ENCODE measurements at regions not wholly inside any gene's neighbourhood (a gene's known extent, or its start where the extent isn't known, plus 50 kb on each side); places are given as distances from the start of the nearest gene placed in this dataset.

DNA sequence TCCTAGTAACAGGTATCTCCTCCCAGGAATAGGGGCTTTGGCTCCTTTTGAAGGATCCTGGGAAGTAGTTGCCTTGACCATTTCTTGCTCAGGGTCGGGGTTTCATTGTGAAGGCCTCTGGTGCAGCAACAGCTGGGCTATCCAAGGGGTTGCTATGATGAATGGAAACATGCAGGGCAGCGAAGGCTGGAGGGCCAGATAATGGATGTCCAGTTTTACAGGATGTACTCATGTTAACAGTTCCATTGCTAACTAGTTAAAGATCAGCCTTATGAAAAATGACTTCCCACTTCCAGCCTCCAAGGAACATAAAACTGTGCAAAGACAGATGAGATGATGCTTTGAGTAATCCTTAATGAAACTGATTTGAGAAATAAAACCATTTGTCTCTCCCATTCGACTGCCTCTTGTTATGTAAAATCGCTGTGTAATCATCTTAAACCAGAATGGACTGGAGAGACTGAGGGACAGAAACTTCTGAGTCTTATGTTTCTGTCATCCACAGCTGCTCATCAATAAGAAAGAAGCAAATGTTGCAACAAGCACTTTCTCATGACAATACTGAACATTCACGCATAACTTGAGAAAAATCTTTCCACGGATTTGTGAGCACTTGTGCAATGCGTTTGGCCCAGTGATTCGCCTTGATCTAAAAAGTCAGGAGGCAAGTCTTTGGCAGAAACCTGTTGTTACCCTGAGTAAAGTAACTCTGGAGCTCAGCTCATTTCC, 473.5 kb upstream of the RGMA start:
- Histone ChIP-seq H2BK12ac (ENCODE audit: low read length) (no peak overlapping the region), H3K36me3 (ENCODE audit: control insufficient read depth in 1 of 2, insufficient read depth in 2 of 2, low read length in 2 of 2) (no peaks in the 10 kb centered on the region), H3K79me2 (ENCODE audit: control insufficient read depth, insufficient read depth, low read length, poor library complexity) (no peaks in the 10 kb centered on the region), H3K23ac (ENCODE audit: low read length) (no peak overlapping the region), H3K18ac (ENCODE audit: low read length) (no peak overlapping the region), H4K91ac (ENCODE audit: low read depth, low read length) (no peak overlapping the region), H3K4me2 (ENCODE audit: low read length) (no peak overlapping the region), H2BK5ac (ENCODE audit: low read depth, low read length, poor library complexity) (no peak overlapping the region), H2AK5ac (ENCODE audit: low read length) (no peak overlapping the region), H3K9me3 (ENCODE audit: insufficient read depth, low read depth, low read length) (no peaks in the 10 kb centered on the region), H2AFZ (ENCODE audit: insufficient read depth, low read length, poor library complexity) (no peak overlapping the region), H3K4ac (ENCODE audit: low read depth, low read length) (no peak overlapping the region), H4K8ac (ENCODE audit: low read depth, low read length) (no peak overlapping the region), H3K9ac (ENCODE audit: low read length) (no peak overlapping the region), H3K27me3 (ENCODE audit: insufficient read depth, low read length) (no peaks in the 10 kb centered on the region), H3K27ac (ENCODE audit: low read depth, low read length) (no peak overlapping the region), H3K4me1 (ENCODE audit: control insufficient read depth in 1 of 2, insufficient read depth in 2 of 2, low read length in 2 of 2) (no peaks in the 10 kb centered on the region), H3K4me3 (ENCODE audit: low read depth, low read length) (no peak overlapping the region), H2BK120ac (ENCODE audit: insufficient read depth, low read length, poor library complexity) (no peak overlapping the region), H3K79me1 (ENCODE audit: low read length) (no peaks in the 10 kb centered on the region), H3K14ac (ENCODE audit: low read length) (no peak overlapping the region), H4K12ac (ENCODE audit: low read depth, low read length) (no peak overlapping the region)
- no CpG with 5 or more reads among the region's 8 CpGs for WGBS (ENCODE audit: extremely low coverage, insufficient coverage, insufficient read length)
- no peak for DNase-seq

DNA sequence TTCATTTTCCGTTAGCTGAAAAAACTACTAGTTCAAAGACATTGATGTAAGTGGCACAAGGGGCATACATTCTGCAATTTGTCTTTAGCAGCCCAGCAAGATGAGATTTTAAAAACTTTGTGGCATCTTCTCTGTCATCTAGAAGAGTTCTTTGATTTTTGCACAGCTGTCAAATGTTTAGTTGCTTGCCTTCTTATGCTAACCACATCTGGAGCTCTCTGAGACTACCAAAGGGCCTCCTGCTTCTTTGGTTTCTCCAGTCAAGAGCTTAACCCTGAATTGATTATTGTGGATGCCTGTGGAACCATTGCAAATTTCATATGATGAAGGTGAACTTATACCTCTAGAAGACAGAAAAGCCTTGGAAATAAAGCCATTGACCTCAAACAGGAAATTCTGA, 468.7 kb upstream of the RGMA start:
- Histone ChIP-seq H3K18ac (ENCODE audit: low read length) (no peak overlapping the region), H3K4me3 (ENCODE audit: low read depth, low read length) (no peak overlapping the region), H3K79me2 (ENCODE audit: control insufficient read depth, insufficient read depth, low read length, poor library complexity) (no peaks in the 10 kb centered on the region), H2AFZ (ENCODE audit: insufficient read depth, low read length, poor library complexity) (no peak overlapping the region), H2AK5ac (ENCODE audit: low read length) (no peak overlapping the region), H3K4ac (ENCODE audit: low read depth, low read length) (no peak overlapping the region), H3K14ac (ENCODE audit: low read length) (no peak overlapping the region), H3K9ac (ENCODE audit: low read length) (no peak overlapping the region), H3K23ac (ENCODE audit: low read length) (no peak overlapping the region), H3K27ac (ENCODE audit: low read depth, low read length) (no peak overlapping the region), H3K36me3 (ENCODE audit: control insufficient read depth in 1 of 2, insufficient read depth in 2 of 2, low read length in 2 of 2) (no peaks in the 10 kb centered on the region), H3K4me1 (ENCODE audit: control insufficient read depth in 1 of 2, insufficient read depth in 2 of 2, low read length in 2 of 2) (no peaks in the 10 kb centered on the region), H4K12ac (ENCODE audit: low read depth, low read length) (no peak overlapping the region), H2BK120ac (ENCODE audit: insufficient read depth, low read length, poor library complexity) (no peak overlapping the region), H3K27me3 (ENCODE audit: insufficient read depth, low read length) (no peaks in the 10 kb centered on the region), H2BK5ac (ENCODE audit: low read depth, low read length, poor library complexity) (no peak overlapping the region), H3K4me2 (ENCODE audit: low read length) (no peak overlapping the region), H2BK12ac (ENCODE audit: low read length) (no peak overlapping the region), H3K9me3 (ENCODE audit: insufficient read depth, low read depth, low read length) (no peaks in the 10 kb centered on the region), H4K91ac (ENCODE audit: low read depth, low read length) (no peak overlapping the region), H4K8ac (ENCODE audit: low read depth, low read length) (no peak overlapping the region), H3K79me1 (ENCODE audit: low read length) (no peaks in the 10 kb centered on the region)
- no peak for DNase-seq
- no CpG with 5 or more reads among the region's 1 CpG for WGBS (ENCODE audit: extremely low coverage, insufficient coverage, insufficient read length)

DNA sequence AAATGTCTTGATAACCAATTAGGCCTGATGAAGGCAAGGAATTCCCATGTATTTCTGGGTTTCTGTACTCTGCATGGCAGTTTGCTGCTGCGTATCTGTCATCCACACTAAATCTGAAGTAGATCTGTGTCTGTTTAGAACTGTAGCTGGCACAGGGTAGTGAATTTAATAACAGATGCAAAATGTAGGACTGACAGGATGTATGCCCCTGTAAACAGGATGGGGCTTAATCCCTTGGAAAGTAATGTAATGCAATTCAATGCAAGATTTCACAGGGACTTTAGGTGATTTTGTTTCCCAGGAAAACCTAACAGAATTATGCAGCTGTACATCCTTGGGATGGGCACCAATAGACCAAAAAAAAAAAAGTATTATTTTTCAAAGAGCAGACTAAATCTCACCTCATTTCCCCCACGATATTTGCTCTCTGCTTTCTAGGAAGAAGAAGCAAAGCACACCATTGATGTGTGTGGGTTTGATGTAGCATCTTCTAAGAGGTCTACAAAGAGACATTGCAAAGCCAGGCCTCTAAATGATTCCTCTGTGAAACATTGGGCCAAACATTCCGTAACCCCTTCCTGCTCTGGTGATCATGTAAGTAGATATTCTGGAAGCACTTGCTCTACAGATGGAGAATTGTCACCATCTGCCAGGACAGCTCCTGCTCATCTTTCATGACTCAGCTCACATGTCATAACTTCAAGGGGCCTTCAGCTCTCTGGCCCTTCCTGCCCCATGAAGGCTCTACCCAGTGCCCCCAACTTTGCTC, 464.3 kb upstream of the RGMA start:
- no peaks in the 10 kb centered on the region for H3K79me2 ChIP-seq (ENCODE audit: control insufficient read depth, insufficient read depth, low read length, poor library complexity)
- H3K36me3 ChIP-seq (ENCODE audit: control insufficient read depth in 1 of 2, insufficient read depth in 2 of 2, low read length in 2 of 2): no peaks in the 10 kb centered on the region
- H3K4me3 ChIP-seq (ENCODE audit: low read depth, low read length): no peak overlapping the region
- no peaks in the 10 kb centered on the region for H3K27me3 ChIP-seq (ENCODE audit: insufficient read depth, low read length)
- WGBS (ENCODE audit: extremely low coverage, insufficient coverage, insufficient read length): no CpG with 5 or more reads among the region's 3 CpGs
- H2BK12ac ChIP-seq (ENCODE audit: low read length): no peak overlapping the region
- no peak overlapping the region for H3K4me2 ChIP-seq (ENCODE audit: low read length)
- no peak overlapping the region for H3K14ac ChIP-seq (ENCODE audit: low read length)
- H4K91ac ChIP-seq (ENCODE audit: low read depth, low read length): no peak overlapping the region
- no peak overlapping the region for H3K27ac ChIP-seq (ENCODE audit: low read depth, low read length)
- H3K79me1 ChIP-seq (ENCODE audit: low read length): no peaks in the 10 kb centered on the region
- H3K9ac ChIP-seq (ENCODE audit: low read length): no peak overlapping the region
- H3K4me1 ChIP-seq (ENCODE audit: control insufficient read depth in 1 of 2, insufficient read depth in 2 of 2, low read length in 2 of 2): no peaks in the 10 kb centered on the region
- no peak overlapping the region for H4K12ac ChIP-seq (ENCODE audit: low read depth, low read length)
- no peak overlapping the region for H4K8ac ChIP-seq (ENCODE audit: low read depth, low read length)
- no peaks in the 10 kb centered on the region for H3K9me3 ChIP-seq (ENCODE audit: insufficient read depth, low read depth, low read length)
- H2AFZ ChIP-seq (ENCODE audit: insufficient read depth, low read length, poor library complexity): no peak overlapping the region
- H3K4ac ChIP-seq (ENCODE audit: low read depth, low read length): no peak overlapping the region
- H2BK5ac ChIP-seq (ENCODE audit: low read depth, low read length, poor library complexity): no peak overlapping the region
- no peak overlapping the region for H3K18ac ChIP-seq (ENCODE audit: low read length)
- H3K23ac ChIP-seq (ENCODE audit: low read length): no peak overlapping the region
- H2AK5ac ChIP-seq (ENCODE audit: low read length): no peak overlapping the region
- H2BK120ac ChIP-seq (ENCODE audit: insufficient read depth, low read length, poor library complexity): no peak overlapping the region
- DNase-seq: no peak

DNA sequence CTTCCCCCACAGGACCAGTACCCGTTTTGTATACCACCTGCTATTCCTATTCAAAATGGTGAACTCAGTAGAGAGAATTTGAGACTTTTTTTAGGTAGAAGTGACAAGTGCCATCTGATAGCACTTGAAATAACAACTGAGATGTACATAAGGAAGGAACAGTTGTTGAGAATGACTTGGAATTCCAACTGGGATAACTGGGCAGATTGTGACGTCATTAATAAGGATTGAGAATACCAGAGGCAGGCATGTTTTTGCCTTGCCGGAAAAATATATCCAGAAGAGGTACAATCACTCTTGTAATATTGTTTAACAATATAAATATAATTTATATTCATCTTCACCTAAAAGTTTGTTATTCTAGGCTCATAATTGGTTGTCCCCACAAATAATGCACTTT, 454.1 kb upstream of the RGMA start:
- no CpG with 5 or more reads among the region's 3 CpGs for WGBS (ENCODE audit: extremely low coverage, insufficient coverage, insufficient read length)
- no peak overlapping the region for H3K18ac ChIP-seq (ENCODE audit: low read length)
- H3K27me3 ChIP-seq (ENCODE audit: insufficient read depth, low read length): no peaks in the 10 kb centered on the region
- H2BK5ac ChIP-seq (ENCODE audit: low read depth, low read length, poor library complexity): no peak overlapping the region
- H3K79me2 ChIP-seq (ENCODE audit: control insufficient read depth, insufficient read depth, low read length, poor library complexity): no peaks in the 10 kb centered on the region
- H3K23ac ChIP-seq (ENCODE audit: low read length): no peak overlapping the region
- no peak overlapping the region for H4K12ac ChIP-seq (ENCODE audit: low read depth, low read length)
- H2BK12ac ChIP-seq (ENCODE audit: low read length): no peak overlapping the region
- no peaks in the 10 kb centered on the region for H3K79me1 ChIP-seq (ENCODE audit: low read length)
- no peak overlapping the region for H2BK120ac ChIP-seq (ENCODE audit: insufficient read depth, low read length, poor library complexity)
- no peak overlapping the region for H3K27ac ChIP-seq (ENCODE audit: low read depth, low read length)
- DNase-seq: no peak
- H3K36me3 ChIP-seq (ENCODE audit: control insufficient read depth in 1 of 2, insufficient read depth in 2 of 2, low read length in 2 of 2): no peaks in the 10 kb centered on the region
- H3K4me3 ChIP-seq (ENCODE audit: low read depth, low read length): no peak overlapping the region
- no peak overlapping the region for H2AK5ac ChIP-seq (ENCODE audit: low read length)
- no peak overlapping the region for H3K14ac ChIP-seq (ENCODE audit: low read length)
- no peak overlapping the region for H4K91ac ChIP-seq (ENCODE audit: low read depth, low read length)
- no peak overlapping the region for H2AFZ ChIP-seq (ENCODE audit: insufficient read depth, low read length, poor library complexity)
- no peaks in the 10 kb centered on the region for H3K9me3 ChIP-seq (ENCODE audit: insufficient read depth, low read depth, low read length)
- no peak overlapping the region for H4K8ac ChIP-seq (ENCODE audit: low read depth, low read length)
- no peaks in the 10 kb centered on the region for H3K4me1 ChIP-seq (ENCODE audit: control insufficient read depth in 1 of 2, insufficient read depth in 2 of 2, low read length in 2 of 2)
- H3K4ac ChIP-seq (ENCODE audit: low read depth, low read length): no peak overlapping the region
- H3K9ac ChIP-seq (ENCODE audit: low read length): no peak overlapping the region
- no peak overlapping the region for H3K4me2 ChIP-seq (ENCODE audit: low read length)

Data from trophoblast cell (in vitro differentiated cells and primary cell).